ENCODE measurements at regions not wholly inside any gene's neighbourhood (a gene's known extent, or its start where the extent isn't known, plus 50 kb on each side); places are given as distances from the start of the nearest gene placed in this dataset.

DNA sequence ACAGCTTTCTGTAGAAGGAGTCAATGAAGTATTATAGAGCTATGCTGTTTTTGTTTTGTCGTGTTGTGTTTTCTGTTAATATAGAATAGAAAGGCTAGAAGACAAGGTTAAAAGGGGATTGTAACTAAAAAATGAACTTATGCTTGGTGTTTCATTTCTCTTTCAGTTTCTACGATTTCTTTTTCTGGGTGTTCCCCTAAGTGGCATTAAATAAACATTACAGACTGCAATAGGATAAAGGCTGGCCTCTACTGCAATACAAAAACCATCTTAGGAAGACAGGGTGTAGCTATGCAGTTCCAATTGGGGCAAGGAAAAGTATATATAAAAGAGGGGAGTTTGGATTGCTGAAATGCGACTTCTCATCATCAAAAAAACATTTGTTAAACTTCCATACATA, 1609.7 kb upstream of the ACVR2A start:
- Histone ChIP-seq H3K27ac (no peak overlapping the region), H3K4me1 (no peaks in the 10 kb centered on the region), H3K4me3 (no peak overlapping the region), H3K27me3 (no peaks in the 10 kb centered on the region), H3K36me3 (no peaks in the 10 kb centered on the region), H3K9me3 (no peaks in the 10 kb centered on the region)
- no peak for DNase-seq
- TF ChIP-seq, protein P1, sequence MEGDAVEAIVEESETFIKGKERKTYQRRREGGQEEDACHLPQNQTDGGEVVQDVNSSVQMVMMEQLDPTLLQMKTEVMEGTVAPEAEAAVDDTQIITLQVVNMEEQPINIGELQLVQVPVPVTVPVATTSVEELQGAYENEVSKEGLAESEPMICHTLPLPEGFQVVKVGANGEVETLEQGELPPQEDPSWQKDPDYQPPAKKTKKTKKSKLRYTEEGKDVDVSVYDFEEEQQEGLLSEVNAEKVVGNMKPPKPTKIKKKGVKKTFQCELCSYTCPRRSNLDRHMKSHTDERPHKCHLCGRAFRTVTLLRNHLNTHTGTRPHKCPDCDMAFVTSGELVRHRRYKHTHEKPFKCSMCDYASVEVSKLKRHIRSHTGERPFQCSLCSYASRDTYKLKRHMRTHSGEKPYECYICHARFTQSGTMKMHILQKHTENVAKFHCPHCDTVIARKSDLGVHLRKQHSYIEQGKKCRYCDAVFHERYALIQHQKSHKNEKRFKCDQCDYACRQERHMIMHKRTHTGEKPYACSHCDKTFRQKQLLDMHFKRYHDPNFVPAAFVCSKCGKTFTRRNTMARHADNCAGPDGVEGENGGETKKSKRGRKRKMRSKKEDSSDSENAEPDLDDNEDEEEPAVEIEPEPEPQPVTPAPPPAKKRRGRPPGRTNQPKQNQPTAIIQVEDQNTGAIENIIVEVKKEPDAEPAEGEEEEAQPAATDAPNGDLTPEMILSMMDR (IDR thresholded peaks at IDR 0.05) = no peak
- TF ChIP-seq POLR2A (IDR thresholded peaks at IDR 0.05) = no peak
- intact Hi-C loops (cut with DNase I; ENCODE audit: low total_unique reads) = no loop called here

DNA sequence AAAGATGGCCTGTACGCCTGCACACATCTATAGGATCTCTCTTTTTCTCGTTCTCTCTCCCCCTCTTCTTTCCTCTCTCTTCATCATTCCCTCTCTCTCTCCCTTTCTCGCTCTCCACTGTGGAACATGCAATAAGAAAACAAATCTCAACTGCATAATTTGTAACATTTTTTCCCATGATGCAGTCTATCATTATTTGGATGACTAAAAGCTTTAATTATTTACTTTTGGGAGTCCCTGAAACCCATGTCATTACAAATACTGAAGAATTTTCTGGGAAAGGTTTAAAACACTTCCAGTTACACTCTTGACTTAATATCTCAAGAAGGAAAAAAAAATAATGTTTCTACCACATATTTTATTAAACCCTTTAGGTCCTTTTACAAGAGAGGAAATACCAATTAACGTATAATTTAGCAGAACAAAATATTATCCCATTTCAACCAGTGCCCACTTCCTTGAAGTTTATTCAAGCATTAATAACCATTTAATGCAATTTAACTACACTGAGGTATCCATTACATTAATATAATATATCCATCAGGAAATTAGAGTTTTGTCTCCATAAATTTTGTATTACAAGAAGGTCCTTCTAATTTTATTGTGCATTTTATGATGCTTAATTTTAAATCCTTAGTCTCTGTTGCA, 1615.2 kb upstream of the ACVR2A start:
- intact Hi-C loops (cut with DNase I; ENCODE audit: low total_unique reads) = no loop called here
- no peak for TF ChIP-seq POLR2A (IDR thresholded peaks at IDR 0.05)
- TF ChIP-seq, protein P1 (IDR thresholded peaks at IDR 0.05) = no peak
- Histone ChIP-seq H3K27me3 (no peaks in the 10 kb centered on the region), H3K27ac (no peak overlapping the region), H3K36me3 (no peaks in the 10 kb centered on the region), H3K4me3 (no peak overlapping the region), H3K4me1 (no peaks in the 10 kb centered on the region), H3K9me3 (no peaks in the 10 kb centered on the region)
- no peak for DNase-seq

DNA sequence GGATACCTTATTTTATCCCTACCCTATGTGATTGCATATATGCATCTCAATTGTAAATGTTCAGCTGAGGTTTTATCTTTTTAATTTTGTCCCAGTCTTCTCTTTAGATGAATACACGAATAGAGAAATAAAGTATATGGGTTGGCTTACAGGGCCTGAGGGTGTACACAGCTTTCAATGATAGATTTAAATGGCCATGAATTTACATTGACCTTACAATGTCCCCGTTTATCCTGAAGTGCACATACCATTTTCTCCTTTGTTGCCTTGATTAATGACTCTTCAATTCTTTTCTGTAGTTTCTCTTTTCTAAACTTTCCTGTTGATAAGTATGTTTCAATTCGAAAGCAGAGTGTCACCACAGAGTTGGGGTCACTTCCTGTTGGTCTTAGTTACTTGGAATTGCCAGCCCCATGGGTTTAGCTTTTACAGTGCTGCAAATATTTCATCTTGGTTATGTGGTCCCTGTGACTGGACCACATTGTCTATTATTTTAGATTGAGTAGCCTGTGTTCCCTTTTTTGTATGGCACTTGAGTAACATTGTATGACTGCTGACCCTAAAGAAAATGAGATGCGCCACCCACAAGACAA, 1616.3 kb upstream of the ACVR2A start:
- intact Hi-C loops (cut with DNase I; ENCODE audit: low total_unique reads) = no loop called here

DNA sequence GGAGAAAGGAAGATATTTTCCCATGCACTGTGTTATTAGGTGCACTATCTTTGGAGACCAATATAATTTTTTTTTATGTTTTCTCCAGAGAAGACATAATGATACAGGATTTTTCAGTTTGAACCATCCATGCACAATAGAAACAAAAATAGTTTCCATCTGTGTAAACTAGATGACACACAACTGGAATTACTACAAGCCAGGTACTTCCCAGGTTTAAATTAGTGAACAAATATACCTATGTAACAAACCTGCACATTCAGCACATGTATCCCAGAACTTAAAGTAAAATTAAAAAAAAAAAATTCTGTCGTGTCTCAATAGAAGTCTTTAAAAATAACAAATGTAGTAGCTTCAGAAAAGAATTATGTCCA, 1616.8 kb upstream of the ACVR2A start:
- TF ChIP-seq, protein P1 (IDR thresholded peaks at IDR 0.05) = no peak
- no peak for TF ChIP-seq POLR2A (IDR thresholded peaks at IDR 0.05)
- Histone ChIP-seq H3K9me3 (no peaks in the 10 kb centered on the region), H3K27ac (no peak overlapping the region), H3K4me3 (no peak overlapping the region), H3K4me1 (no peaks in the 10 kb centered on the region), H3K36me3 (no peaks in the 10 kb centered on the region), H3K27me3 (no peaks in the 10 kb centered on the region)
- no peak for DNase-seq
- intact Hi-C loops (cut with DNase I; ENCODE audit: low total_unique reads) = no loop called here

More for the DNA sequence above, 1616.3 kb upstream of the ACVR2A start:
- H3K9me3 ChIP-seq = no peaks in the 10 kb centered on the region
- no peak for DNase-seq
- no peaks in the 10 kb centered on the region for H3K36me3 ChIP-seq
- H3K4me1 ChIP-seq = no peaks in the 10 kb centered on the region
- no peak for TF ChIP-seq POLR2A (IDR thresholded peaks at IDR 0.05)
- TF ChIP-seq, protein P1 (IDR thresholded peaks at IDR 0.05) = no peak
- no peaks in the 10 kb centered on the region for H3K27me3 ChIP-seq
- H3K4me3 ChIP-seq = no peak overlapping the region
- no peak overlapping the region for H3K27ac ChIP-seq

DNA sequence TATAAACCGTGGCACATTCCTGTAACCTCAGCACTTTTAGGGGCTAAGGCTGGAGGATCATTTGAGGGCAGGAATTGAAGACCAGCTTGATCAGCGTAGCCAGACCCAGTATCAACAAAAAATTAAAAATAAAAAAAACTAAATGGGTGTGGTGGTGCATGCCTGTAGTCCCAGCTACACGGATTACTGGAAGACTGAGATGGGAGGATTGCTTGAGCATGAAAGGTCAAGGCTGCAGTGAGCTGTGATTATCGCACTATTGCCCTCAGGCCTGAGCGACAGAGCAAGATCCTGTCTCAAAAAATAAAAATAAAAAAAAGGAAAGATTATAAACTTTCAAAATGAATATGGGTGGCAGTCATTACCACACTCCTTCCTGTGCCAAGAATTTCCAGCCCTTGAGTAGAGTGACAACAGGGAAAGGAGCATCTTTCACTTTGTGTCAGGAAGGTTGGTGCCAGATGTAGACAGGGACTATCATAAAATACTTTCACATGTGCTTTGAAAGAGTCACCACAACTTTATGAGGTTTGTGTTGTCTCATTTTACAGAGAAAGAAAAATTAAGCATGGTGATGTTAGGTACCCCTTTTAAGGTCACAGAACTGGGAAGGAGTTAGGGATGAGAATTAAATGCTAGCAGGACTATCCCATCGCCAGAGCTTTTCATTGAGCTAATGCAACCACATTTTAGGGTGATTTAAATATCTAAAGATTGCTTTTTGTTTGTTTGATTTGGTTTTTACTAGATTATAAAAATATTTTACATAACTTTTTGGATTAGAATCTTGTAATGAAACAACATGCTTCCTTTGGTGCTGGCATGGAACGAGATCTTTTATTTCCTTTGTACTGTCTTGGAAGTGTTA, 1617.4 kb upstream of the ACVR2A start:
- Histone ChIP-seq H3K27ac (no peak overlapping the region), H3K27me3 (no peaks in the 10 kb centered on the region), H3K4me1 (no peaks in the 10 kb centered on the region), H3K9me3 (no peaks in the 10 kb centered on the region), H3K4me3 (no peak overlapping the region), H3K36me3 (no peaks in the 10 kb centered on the region)
- TF ChIP-seq, protein P1 (IDR thresholded peaks at IDR 0.05) = no peak
- no peak for TF ChIP-seq POLR2A (IDR thresholded peaks at IDR 0.05)
- intact Hi-C loops (cut with DNase I; ENCODE audit: low total_unique reads) = no loop called here
- no peak for DNase-seq

Measured in uterus (tissue), 3 donors.